DND-41 (cell line): ENCODE measurements at regions not wholly inside any gene's neighbourhood (a gene's known extent, or its start where the extent isn't known, plus 50 kb on each side); places are given as distances from the start of the nearest gene placed in this dataset.

ENCODE experiments used
- ATAC-seq: fragments of 200-7000 bp; cut with Tn5 transposase; 3 replicates; pipeline ENCODE4 v1.9.1; 2021; ENCODE audit warnings: low read depth; ENCODE audit not compliant: insufficient read depth
- DNase-seq: peaks from one replicate; pipeline ENCODE4 v3.0.0-alpha.2; 2020
- H2AFZ ChIP-seq: 2 replicates; pipeline ENCODE4 v1.6.0; 2012; ENCODE audit warnings: low read depth, low read length
- H3K27ac ChIP-seq: 2 replicates; pipeline ENCODE4 v1.5.1; 2012; ENCODE audit warnings: low read length, inconsistent platforms
- H3K27me3 ChIP-seq: fragments of 200-600 bp; sonication (generic); 2 replicates; pipeline ENCODE4 v1.6.0; 2012; ENCODE audit warnings: low read length, mild to moderate bottlenecking, inconsistent platforms; ENCODE audit not compliant: insufficient read depth, poor library complexity
- H3K36me3 ChIP-seq: 2 replicates; pipeline ENCODE4 v1.5.1; 2012; ENCODE audit warnings: low read length, inconsistent platforms; ENCODE audit not compliant: insufficient read depth
- H3K4me1 ChIP-seq: 2 replicates; pipeline ENCODE4 v1.5.1; 2012; ENCODE audit warnings: mild to moderate bottlenecking, low read length; ENCODE audit not compliant: insufficient read depth
- H3K4me2 ChIP-seq: 2 replicates; pipeline ENCODE4 v1.6.0; 2012; ENCODE audit warnings: mild to moderate bottlenecking, moderate library complexity, low read length, inconsistent platforms; ENCODE audit not compliant: insufficient read depth
- H3K4me3 ChIP-seq, 2 experiments: fragments of 200-600 bp in 1 of 2; shearing (Covaris generic) in 1 of 2; 2 replicates each; pipeline ENCODE4 v1.5.1; 2012 to 2016; ENCODE audit warnings: inconsistent platforms in 2 of 2, low read length in 2 of 2, mild to moderate bottlenecking in 2 of 2, low read depth in 1 of 2, moderate library complexity in 1 of 2
- H3K79me2 ChIP-seq: 2 replicates; pipeline ENCODE4 v1.6.0; 2012; ENCODE audit warnings: low read length, inconsistent platforms; ENCODE audit not compliant: insufficient read depth
- H3K9ac ChIP-seq: 2 replicates; pipeline ENCODE4 v1.6.0; 2012; ENCODE audit warnings: low read depth, mild to moderate bottlenecking, inconsistent platforms, low read length, moderate library complexity
- H3K9me3 ChIP-seq: 2 replicates; pipeline ENCODE4 v1.5.1; 2012; ENCODE audit warnings: low read length, moderate library complexity, mild to moderate bottlenecking, inconsistent platforms; ENCODE audit not compliant: insufficient read depth, severe bottlenecking
- H4K20me1 ChIP-seq: 2 replicates; pipeline ENCODE4 v1.6.0; 2012; ENCODE audit warnings: low read length; ENCODE audit not compliant: insufficient read depth
- EZH2 ChIP-seq: IDR thresholded peaks from 3 replicates; pipeline ENCODE4 v1.6.1; 2012; ENCODE audit warnings: borderline replicate concordance, low read depth, mild to moderate bottlenecking, moderate library complexity, low read length, inconsistent platforms; ENCODE audit not compliant: severe bottlenecking
- TF ChIP-seq, protein P1 (sequence below): IDR thresholded peaks from 2 replicates; pipeline ENCODE4 v1.5.1; 2012; ENCODE audit warnings: borderline replicate concordance, low read length, moderate library complexity, mild to moderate bottlenecking; ENCODE audit not compliant: poor library complexity, severe bottlenecking; ENCODE audit errors: extremely low read depth

DNA sequence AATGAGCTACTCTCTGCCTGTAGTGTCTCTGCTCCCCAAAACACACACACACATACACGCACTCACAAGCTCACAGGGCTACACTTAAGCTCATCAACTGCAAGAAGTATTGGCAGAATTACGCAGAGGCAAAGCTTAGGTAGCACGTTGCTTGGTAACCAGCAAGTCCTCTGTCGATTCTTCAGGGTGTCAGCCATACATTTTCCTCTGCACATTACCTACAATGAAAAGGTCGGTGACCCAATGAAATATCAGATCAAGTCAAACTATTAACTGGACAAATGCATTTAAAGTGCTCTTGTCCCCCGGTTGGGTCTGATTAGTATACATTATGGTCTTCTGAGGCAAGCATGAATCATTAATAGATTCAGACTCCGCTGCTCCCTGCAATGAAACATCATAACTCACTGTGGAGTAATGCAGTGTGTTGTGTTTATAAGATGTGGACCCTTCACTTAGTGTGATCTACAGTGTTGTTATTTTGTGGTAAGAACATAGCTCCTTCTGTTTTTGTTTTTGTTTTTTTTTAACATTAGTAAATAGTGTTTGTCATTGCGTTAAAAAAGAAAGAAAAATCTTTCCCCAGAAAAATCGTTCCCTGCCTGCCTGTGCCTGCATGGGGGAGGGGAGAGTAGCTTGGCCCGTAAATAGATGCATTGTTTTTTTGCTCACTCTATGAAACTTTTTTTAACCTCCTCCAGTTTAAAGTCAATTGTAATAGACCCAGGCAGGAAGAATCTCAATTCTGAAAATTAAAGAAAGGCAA lies 325.5 kb downstream of the SFMBT2 start:
- Histone ChIP-seq H3K9ac (no peak overlapping the region), H3K9me3 (no peaks in the 10 kb centered on the region), H4K20me1 (no peaks in the 10 kb centered on the region), H3K36me3 (no peaks in the 10 kb centered on the region), H3K4me1 (no peaks in the 10 kb centered on the region), H3K4me3 (no peak overlapping the region), H3K27me3 (peaks cover 4% of the 10 kb centered on the region), H2AFZ (no peak overlapping the region), H3K4me2 (no peak overlapping the region), H3K27ac (no peak overlapping the region), H3K79me2 (no peaks in the 10 kb centered on the region)
- no peak for TF ChIP-seq EZH2
- TF ChIP-seq, protein P1, sequence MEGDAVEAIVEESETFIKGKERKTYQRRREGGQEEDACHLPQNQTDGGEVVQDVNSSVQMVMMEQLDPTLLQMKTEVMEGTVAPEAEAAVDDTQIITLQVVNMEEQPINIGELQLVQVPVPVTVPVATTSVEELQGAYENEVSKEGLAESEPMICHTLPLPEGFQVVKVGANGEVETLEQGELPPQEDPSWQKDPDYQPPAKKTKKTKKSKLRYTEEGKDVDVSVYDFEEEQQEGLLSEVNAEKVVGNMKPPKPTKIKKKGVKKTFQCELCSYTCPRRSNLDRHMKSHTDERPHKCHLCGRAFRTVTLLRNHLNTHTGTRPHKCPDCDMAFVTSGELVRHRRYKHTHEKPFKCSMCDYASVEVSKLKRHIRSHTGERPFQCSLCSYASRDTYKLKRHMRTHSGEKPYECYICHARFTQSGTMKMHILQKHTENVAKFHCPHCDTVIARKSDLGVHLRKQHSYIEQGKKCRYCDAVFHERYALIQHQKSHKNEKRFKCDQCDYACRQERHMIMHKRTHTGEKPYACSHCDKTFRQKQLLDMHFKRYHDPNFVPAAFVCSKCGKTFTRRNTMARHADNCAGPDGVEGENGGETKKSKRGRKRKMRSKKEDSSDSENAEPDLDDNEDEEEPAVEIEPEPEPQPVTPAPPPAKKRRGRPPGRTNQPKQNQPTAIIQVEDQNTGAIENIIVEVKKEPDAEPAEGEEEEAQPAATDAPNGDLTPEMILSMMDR: no peak
- DNase-seq (no peak), ATAC-seq (no peak)

DNA sequence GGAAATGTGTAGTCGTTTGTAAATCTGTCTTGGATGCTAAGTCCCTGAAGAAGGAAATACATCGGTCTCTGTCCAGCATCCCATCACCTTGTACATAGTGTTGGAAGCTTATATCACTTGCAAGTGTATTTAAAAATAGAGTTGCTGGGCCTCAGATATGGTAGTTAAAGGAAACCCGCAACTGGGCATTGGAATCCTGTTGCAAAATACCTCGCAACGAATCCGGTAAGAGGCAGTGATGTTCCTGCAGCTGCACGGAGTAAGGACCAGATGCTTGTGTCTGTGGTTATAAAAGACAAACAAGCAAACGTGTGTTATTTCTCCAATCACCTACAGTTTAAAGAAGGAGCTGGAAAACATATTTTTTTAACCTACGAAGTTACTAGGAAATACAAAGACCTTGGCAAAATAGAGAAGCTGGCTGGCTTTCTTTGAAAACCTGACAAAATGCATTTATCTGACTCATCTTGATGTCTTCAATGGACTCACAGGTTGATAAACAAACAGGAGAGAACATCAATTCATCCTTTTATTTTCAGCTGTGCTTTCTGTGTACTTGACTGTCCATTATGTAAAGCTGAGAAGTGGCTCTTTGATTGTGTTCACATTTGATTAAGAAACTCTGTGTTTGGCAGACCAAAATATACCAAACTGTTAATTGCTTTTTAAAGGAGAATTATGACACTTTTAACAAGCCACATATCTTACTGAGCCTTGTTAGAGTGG lies 326.4 kb downstream of the SFMBT2 start:
- no peaks in the 10 kb centered on the region for H3K36me3 ChIP-seq
- peaks cover 4% of the 10 kb centered on the region for H3K27me3 ChIP-seq
- DNase-seq: no peak
- no peaks in the 10 kb centered on the region for H4K20me1 ChIP-seq
- H3K4me3 ChIP-seq: no peak overlapping the region
- H3K4me2 ChIP-seq: no peak overlapping the region
- no peak for ATAC-seq
- H2AFZ ChIP-seq: no peak overlapping the region
- no peak overlapping the region for H3K27ac ChIP-seq
- TF ChIP-seq, protein P1: no peak
- no peak for TF ChIP-seq EZH2
- H3K9ac ChIP-seq: no peak overlapping the region
- H3K4me1 ChIP-seq: no peaks in the 10 kb centered on the region
- H3K79me2 ChIP-seq: no peaks in the 10 kb centered on the region
- H3K9me3 ChIP-seq: no peaks in the 10 kb centered on the region

DNA sequence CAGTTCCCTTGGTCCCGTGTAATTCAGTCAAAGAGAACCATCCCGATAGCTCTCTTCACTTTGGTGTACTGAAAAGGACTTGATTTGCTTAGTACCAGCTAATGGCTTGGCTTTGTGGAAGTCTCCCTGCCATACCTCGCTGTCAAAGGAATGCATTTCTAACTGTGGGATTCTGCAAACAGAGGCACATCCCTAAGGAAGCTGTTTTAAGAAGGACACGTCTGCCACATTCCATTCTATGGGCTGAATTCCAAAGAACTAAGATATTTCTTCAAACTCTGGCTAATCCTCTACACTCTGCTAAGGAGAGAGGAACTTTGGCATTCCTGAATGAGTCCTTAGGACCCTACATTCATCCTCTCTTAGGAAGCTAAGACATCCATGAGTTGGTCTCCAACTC lies 327.9 kb downstream of the SFMBT2 start:
- Histone ChIP-seq H3K27me3 (peaks cover 4% of the 10 kb centered on the region), H3K4me3 (no peak overlapping the region), H3K36me3 (no peaks in the 10 kb centered on the region), H3K4me2 (no peak overlapping the region), H3K79me2 (no peaks in the 10 kb centered on the region), H2AFZ (no peak overlapping the region), H4K20me1 (no peaks in the 10 kb centered on the region), H3K27ac (no peak overlapping the region), H3K9me3 (no peaks in the 10 kb centered on the region), H3K9ac (no peak overlapping the region), H3K4me1 (no peaks in the 10 kb centered on the region)
- no peak for ATAC-seq
- TF ChIP-seq, protein P1: no peak
- no peak for TF ChIP-seq EZH2
- DNase-seq: no peak
